ENCODE measurements at regions not wholly inside any gene's neighbourhood (a gene's known extent, or its start where the extent isn't known, plus 50 kb on each side); places are given as distances from the start of the nearest gene placed in this dataset.
"Not testable (repeated sequence)": the region's sequence is repeated elsewhere in the genome, so short reads cannot be mapped to it uniquely, and the experiment has no call there.

DNA sequence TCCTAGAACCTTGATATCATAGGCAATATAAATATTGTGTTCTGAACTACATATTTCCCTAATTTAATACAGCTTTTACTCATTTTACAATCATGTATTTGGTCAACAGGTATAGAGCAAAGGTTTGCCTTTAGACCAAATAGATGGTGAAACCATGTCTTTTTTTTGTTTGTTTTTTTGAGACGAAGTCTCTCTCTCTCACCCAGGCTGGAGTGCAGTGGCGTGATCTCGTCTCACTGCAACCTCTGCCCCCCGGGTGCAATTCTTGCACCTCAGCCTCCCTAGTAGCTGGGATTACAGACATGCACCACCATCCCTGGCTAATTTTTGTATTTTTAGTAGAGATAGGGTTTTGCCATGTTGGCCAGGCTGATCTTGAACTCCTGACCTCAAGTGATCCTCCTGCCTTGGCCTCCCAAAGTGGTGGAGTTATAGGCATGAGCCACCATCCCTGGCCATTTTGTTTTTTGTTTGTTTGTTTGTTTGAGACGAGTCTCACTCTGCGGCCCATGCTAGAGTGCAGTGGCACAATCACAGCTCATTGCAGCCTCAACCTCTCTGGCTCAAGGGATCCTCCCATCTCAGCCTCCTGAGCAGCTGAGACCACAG lies 243.7 kb upstream of the FOXN3 start:
- DNase-seq (ENCODE audit: low read depth in 3 of 3), result not testable (repeated sequence)

DNA sequence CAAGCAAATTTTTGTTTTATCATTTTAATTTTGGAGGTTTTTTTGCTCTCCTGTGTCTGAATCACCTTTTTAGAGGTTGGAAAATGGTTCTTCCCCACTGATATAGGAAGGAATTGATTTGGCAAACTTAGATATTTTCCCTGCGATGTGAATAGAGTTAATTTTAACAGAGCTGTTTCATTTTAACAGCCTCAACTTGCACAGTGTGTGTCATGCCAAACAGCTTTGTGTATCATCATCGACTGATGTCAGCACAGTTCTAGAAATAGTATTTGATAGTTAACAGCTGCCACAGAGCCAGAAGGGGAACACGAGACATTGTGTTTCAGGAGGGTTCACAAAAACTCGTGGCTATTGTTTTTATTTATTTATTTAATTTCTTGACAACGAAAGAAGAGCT lies 243.1 kb upstream of the FOXN3 start:
- no peak for DNase-seq (ENCODE audit: low read depth in 3 of 3)

DNA sequence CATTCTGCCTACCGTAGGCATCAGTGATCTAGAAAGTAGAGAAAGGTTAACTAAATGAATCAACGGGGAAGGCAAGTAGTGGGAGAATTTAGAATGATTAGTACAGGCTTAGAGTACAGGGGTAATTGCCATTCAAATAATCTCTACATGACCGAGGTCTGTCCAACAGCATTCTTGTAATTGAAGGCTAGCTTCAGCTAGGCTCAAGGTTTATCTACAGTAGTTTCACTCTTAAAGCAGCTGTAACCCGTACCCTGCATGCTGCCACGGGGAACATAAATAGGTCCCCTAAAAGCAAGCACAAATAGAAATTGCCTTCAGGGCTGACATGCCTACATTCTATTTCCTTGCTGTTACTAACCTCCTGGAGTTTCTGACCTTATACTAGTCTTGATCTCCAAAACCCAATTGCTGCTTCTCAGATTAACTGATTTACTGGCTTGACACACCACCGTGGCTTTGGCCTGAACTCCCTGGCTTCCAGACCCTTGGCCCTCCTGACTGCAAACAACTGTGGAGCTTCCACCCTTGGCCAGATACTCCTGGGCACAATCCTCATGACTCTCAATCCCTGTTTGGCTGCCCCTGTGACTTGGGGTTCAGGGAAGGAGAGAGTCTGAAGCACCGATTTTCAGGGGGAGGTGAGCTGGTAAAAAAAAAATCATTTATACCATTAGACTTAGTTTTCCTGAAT lies 242.1 kb upstream of the FOXN3 start:
- no peak for DNase-seq (ENCODE audit: low read depth in 3 of 3)

- DNase-seq (ENCODE audit: low read depth in 3 of 3), result no peak
These were observed 240.0 kb upstream of the FOXN3 start for GRCh38 chr14:89657014-89657413.

DNA sequence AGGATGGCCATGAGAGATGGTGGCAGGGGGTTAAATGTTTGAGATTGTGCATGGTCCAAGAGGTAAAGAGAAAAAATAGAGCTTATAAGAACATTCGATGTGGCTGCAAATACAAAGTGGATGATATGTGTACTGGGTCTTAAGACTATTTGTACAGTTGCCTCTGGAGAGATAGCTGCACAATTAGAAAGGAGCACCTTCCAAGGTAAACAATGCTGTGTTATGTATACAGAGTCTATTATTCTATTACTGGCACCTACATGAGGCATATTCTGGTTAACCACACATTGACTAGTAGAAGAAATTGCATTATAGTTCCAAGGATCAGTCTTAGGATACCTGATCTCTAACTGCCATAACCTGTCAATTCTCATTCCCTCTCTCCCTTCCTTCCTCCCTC lies 238.0 kb upstream of the FOXN3 start:
- no peak for DNase-seq (ENCODE audit: low read depth in 3 of 3)

DNA sequence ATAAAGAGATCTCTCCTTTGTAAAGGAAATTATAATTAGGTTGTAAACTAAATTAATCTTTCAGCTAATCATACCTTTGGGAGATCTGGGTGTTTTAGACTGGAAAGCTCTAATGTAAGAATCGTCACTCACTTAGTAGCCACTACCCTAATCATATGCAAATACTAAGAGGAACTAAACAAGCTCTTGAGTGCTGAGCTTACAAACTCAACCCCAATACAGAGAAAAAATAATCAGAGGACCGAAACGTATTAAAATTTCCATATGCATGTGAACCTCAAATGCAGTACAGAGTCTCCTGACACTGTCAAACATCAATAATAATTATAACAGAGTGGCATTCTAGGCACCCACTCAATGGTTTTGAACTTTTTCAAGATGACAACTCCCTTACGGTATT lies 235.3 kb upstream of the FOXN3 start:
- DNase-seq (ENCODE audit: low read depth in 3 of 3), result no peak

DNA sequence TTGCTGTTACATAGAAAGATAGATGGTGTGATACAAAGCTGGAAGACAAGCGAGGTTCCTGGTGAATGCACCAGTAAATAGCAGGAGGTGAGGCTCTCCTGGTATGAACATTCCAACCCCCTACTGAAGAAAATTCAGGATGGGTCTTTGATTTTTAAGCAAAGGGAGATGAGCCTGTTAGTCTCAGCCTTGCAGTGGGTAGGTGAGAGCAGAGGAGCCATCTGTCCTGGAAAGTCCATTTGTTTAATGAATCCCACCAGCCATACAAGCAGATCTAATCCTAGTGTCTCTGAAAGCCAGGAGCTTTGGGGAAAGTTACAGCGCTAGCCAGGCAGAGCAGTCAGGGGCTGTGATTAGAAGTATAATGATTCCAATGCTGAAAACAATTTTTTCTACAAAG lies 234.8 kb upstream of the FOXN3 start:
- no peak for DNase-seq (ENCODE audit: low read depth in 3 of 3)

DNA sequence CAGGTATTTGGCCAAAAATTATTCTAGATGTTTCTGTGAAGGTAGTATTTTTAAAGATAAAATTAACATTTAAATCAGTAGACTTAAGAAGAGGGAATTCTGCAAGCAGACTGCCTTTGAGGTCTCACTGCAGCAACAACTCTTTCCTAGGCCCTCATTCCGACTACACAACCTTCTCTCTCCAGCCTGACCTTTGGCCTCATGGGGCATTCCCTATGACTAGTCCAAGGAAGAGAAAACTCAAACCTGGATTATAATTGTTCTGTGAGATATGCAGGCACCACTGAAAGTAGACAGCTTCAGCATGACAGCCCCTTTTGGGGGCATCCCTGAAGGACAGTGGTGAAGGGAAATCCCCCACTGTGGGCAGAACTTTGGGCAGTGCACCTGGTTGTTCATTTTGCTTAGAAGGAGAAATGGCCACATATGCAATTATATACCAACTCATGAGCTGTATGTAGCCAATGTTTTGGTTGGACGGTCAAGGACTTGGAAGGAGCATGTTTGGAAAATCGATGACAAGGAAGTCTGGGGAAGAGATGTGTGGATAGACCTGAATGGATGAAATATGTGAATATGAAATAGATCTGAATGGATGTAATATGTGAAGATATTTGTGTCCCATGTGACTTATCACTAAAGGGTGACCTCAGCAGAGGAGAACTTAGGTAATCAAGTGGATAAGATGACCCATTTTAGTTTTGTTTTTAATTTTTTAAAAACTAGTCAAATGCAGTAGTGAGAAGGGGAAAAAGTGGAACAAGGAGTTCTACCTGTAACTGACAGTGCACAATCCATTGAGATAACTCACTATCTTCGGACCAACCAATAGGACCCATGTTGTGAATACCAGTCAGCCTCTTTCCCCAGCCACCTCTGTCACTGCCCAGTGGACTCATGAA lies 233.3 kb upstream of the FOXN3 start:
- no peak for DNase-seq (ENCODE audit: low read depth in 3 of 3)

GRCh38 chr14:89649451-89650075 lies 232.5 kb upstream of the FOXN3 start:
- DNase-seq (ENCODE audit: low read depth in 3 of 3), result no peak

DNA sequence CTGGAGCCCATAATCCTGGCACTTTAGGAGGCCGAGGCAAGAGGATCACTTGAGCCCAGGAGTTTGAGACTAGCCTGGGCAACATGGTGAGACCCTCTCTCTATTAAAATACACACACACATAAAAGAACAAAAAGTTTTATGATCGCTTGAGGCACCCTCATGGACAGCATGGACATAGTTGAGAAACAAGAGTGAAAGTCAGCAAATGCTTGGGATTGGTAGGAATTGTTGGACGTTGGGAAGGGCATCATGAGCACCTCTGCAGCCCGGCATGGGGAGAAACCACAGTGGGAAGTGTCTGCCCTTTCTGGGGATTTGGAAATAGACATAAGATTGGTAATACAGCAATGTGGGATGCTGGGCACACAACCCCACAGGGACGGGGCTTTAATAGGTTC lies 231.9 kb upstream of the FOXN3 start:
- no peak for DNase-seq (ENCODE audit: low read depth in 3 of 3)

- DNase-seq (ENCODE audit: low read depth in 3 of 3), result no peak
These were observed 231.5 kb upstream of the FOXN3 start for GRCh38 chr14:89648510-89648909.

DNA sequence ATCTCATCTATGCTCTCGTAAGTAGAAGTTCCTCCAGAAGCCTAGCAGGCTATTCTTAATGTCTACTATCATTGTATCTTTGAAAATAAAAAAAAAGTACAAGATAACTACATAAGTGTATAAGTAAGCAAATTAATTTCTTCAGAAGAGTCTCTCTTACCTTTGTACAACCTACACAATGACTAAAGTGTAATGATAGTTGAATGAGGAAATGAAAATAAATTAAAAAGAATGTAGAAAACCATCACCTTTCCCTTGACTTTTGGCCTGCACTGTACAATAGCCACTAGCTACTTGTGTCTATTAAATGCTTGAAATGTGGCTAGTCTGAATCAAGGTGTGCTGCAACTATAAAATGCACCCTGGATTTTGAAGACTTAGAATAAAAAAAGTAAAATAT lies 229.9 kb upstream of the FOXN3 start:
- no peak for DNase-seq (ENCODE audit: low read depth in 3 of 3)

- DNase-seq (ENCODE audit: low read depth in 3 of 3), result no peak
These were observed 227.6 kb upstream of the FOXN3 start for GRCh38 chr14:89644641-89645040.

GRCh38 chr14:89641495-89642175 lies 224.6 kb upstream of the FOXN3 start:
- DNase-seq (ENCODE audit: low read depth in 3 of 3), result no peak

DNA sequence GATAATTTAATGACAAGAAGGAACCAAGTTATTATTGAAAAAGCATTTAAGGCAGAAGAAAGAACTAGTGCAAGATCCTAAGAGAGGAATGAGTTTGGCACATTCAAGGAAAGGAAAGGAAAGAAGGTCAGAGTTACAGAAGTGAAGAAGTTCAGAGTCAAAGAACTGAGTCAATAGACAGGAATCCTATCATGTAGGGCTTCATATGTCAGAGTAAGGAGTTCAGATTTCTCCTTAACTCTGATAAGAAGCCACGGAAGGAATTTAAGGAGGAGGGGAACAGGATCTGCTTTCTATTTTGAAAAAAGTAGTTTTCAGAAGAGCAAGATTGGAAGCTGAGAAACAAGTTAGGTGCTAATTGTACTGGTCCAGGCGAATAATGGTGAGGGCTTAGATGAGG lies 223.1 kb upstream of the FOXN3 start:
- DNase-seq (ENCODE audit: low read depth in 3 of 3), result no peak

GRCh38 chr14:89639687-89640086 lies 222.7 kb upstream of the FOXN3 start:
- no peak for DNase-seq (ENCODE audit: low read depth in 3 of 3)

GRCh38 chr14:89638891-89639290 lies 221.9 kb upstream of the FOXN3 start:
- DNase-seq (ENCODE audit: low read depth in 3 of 3), result no peak

- DNase-seq (ENCODE audit: low read depth in 3 of 3), result no peak
These were observed 220.5 kb upstream of the FOXN3 start for GRCh38 chr14:89637581-89637980.

- no peak for DNase-seq (ENCODE audit: low read depth in 3 of 3)
These were observed 218.6 kb upstream of the FOXN3 start for GRCh38 chr14:89635615-89636014.

- DNase-seq (ENCODE audit: low read depth in 3 of 3), result no peak
These were observed 217.0 kb upstream of the FOXN3 start for GRCh38 chr14:89634037-89634436.

DNA sequence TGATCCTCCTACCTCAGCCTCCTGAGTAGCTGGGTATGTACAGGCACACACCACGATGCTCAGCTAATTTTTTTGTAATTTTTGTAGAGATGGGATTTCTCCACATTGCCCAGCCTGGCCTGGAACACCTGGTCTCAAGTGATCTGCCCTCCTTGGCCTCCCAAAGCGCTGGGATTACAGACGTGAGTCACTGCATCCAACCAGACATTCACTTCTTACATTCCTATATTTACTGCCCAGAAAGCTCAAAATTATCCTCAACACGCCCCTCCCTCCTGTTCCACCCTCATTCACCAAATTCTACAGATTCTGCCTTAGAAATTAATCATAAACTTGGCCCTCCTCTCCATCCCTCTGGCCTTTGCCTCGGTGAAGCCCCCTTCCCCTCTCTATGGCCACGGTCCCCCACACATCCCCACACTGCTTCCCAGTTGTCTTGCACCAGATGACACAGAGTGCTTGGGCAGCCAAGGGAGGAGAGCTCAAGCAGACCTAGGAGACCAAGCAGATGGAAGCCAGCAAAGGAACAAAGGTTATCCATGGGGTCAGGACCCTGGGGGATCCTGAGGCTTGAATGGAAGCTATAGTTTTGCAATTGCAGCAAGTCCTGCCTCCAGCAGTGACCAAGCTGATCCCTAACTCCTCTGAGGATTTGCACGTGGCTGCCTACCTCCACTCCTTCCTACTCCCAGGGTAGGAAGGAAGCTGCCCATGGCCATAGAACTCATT lies 213.2 kb upstream of the FOXN3 start:
- DNase-seq (ENCODE audit: low read depth in 3 of 3), result no peak
